CD14-positive monocyte (primary cell): ENCODE measurements at regions not wholly inside any gene's neighbourhood (a gene's known extent, or its start where the extent isn't known, plus 50 kb on each side); places are given as distances from the start of the nearest gene placed in this dataset.
"Not testable (repeated sequence)": the region's sequence is repeated elsewhere in the genome, so short reads cannot be mapped to it uniquely, and the experiment has no call there.

Experiments used
- DNase-seq, 3 donors: peaks; one replicate each; pipeline ENCODE4 v3.0.0-alpha.2; 2011 to 2022
- H2AFZ ChIP-seq: 2 replicates; pipeline ENCODE4 v1.6.0; 2012; ENCODE audit warnings: mild to moderate bottlenecking, low read depth, low read length, inconsistent platforms; ENCODE audit not compliant: insufficient read depth, poor library complexity, severe bottlenecking
- H3K27ac ChIP-seq, 2 donors: 1 replicate in 1 of 2; 2 replicates in 1 of 2; pipeline ENCODE4 v1.5.1; 2012 to 2013; ENCODE audit warnings: low read length in 2 of 2, control low read depth in 1 of 2, inconsistent platforms in 1 of 2, low read depth in 1 of 2, mild to moderate bottlenecking in 1 of 2
- H3K27me3 ChIP-seq, 2 donors: one replicate each; pipeline versions ENCODE4 v1.6.0 to v1.6.1; 2011 to 2013; ENCODE audit warnings: low read length in 2 of 2; ENCODE audit not compliant: control insufficient read depth in 2 of 2, insufficient read depth in 2 of 2
- H3K36me3 ChIP-seq, 2 donors: replicated peaks in 1 of 2; 1 replicate in 1 of 2; 2 replicates in 1 of 2; pipeline versions ENCODE4 v1.5.1 to v1.6.1; 2012 to 2013; ENCODE audit warnings: low read length in 2 of 2, control low read depth in 1 of 2, inconsistent platforms in 1 of 2, mild to moderate bottlenecking in 1 of 2; ENCODE audit not compliant: insufficient read depth in 2 of 2, control insufficient read depth in 1 of 2
- H3K4me1 ChIP-seq, 2 donors: 1 replicate in 1 of 2; 2 replicates in 1 of 2; pipeline versions ENCODE4 v1.5.1 to v1.6.1; 2012 to 2013; ENCODE audit warnings: low read length in 2 of 2, control low read depth in 1 of 2, inconsistent platforms in 1 of 2, mild to moderate bottlenecking in 1 of 2, moderate library complexity in 1 of 2; ENCODE audit not compliant: insufficient read depth in 2 of 2, control insufficient read depth in 1 of 2
- H3K4me2 ChIP-seq: replicated peaks from 2 replicates; pipeline ENCODE3; 2012; ENCODE audit warnings: low read length, moderate library complexity, mild to moderate bottlenecking; ENCODE audit not compliant: poor library complexity, severe bottlenecking; ENCODE audit errors: extremely low read depth
- H3K4me3 ChIP-seq, 3 experiments: fragments of 200-600 bp in 1 of 3; sonication (generic) in 1 of 3; replicated peaks in 1 of 3; 1 replicate in 2 of 3; 2 replicates in 1 of 3; pipeline ENCODE4 v1.5.1; 2011 to 2013; ENCODE audit warnings: low read length in 3 of 3, mild to moderate bottlenecking in 3 of 3, control low read depth in 2 of 3, low read depth in 2 of 3, inconsistent platforms in 1 of 3, moderate library complexity in 1 of 3
- H3K79me2 ChIP-seq: 2 replicates; pipeline ENCODE4 v1.6.0; 2012; ENCODE audit warnings: mild to moderate bottlenecking, control low read depth, inconsistent platforms, low read length, moderate library complexity; ENCODE audit not compliant: insufficient read depth
- H3K9ac ChIP-seq: 2 replicates; pipeline ENCODE4 v1.6.0; 2017; ENCODE audit warnings: low read length, mild to moderate bottlenecking; ENCODE audit not compliant: insufficient read depth, poor library complexity, severe bottlenecking
- H3K9me3 ChIP-seq, 2 donors: replicated peaks in 1 of 2; 1 replicate in 1 of 2; 2 replicates in 1 of 2; pipeline versions ENCODE4 v1.5.1 to v1.6.1; 2012 to 2013; ENCODE audit warnings: low read length in 2 of 2, control low read depth in 1 of 2; ENCODE audit not compliant: control insufficient read depth in 1 of 2, insufficient read depth in 1 of 2
- H4K20me1 ChIP-seq: 2 replicates; pipeline ENCODE4 v1.6.0; 2012; ENCODE audit warnings: mild to moderate bottlenecking, low read length, control low read depth, moderate library complexity; ENCODE audit not compliant: insufficient read depth
- H3K27ac Mint-ChIP-seq, 7 donors: one replicate each; pipeline ENCODE4 v1.8.0; 2020; ENCODE audit warnings: mild to moderate bottlenecking in 7 of 7, mixed read lengths in 7 of 7, moderate library complexity in 6 of 7, inconsistent platforms in 2 of 7
- H3K27me3 Mint-ChIP-seq, 3 donors: one replicate each; pipeline ENCODE4 v1.8.0; 2021 to 2022; ENCODE audit warnings: low read depth in 3 of 3, mild to moderate bottlenecking in 3 of 3, mixed read lengths in 3 of 3, moderate library complexity in 3 of 3, inconsistent platforms in 1 of 3
- H3K36me3 Mint-ChIP-seq, 2 donors: one replicate each; pipeline ENCODE4 v1.8.0; 2020; ENCODE audit warnings: mixed read lengths in 2 of 2, inconsistent platforms in 1 of 2, mild to moderate bottlenecking in 1 of 2
- H3K4me1 Mint-ChIP-seq: one replicate; pipeline ENCODE4 v1.8.0; 2020; ENCODE audit warnings: mild to moderate bottlenecking, mixed read lengths
- H3K4me3 Mint-ChIP-seq, 2 donors: one replicate each; pipeline ENCODE4 v1.8.0; 2020; ENCODE audit warnings: mild to moderate bottlenecking in 2 of 2, mixed read lengths in 2 of 2, moderate library complexity in 1 of 2
- H3K9me3 Mint-ChIP-seq, 7 donors: one replicate each; pipeline ENCODE4 v1.8.0; 2020 to 2022; ENCODE audit warnings: mixed read lengths in 7 of 7, mild to moderate bottlenecking in 6 of 7, moderate library complexity in 6 of 7, inconsistent platforms in 2 of 7
- WGBS: methylation state at CpG from one replicate; pipeline ENCODE4 v1.1.5; 2013; ENCODE audit warnings: missing lambda C conversion rate; ENCODE audit not compliant: insufficient coverage; 5-methylcytosine and 5-hydroxymethylcytosine counted together
- intact Hi-C, 2 donors: fragments of 100-400 bp; cut with micrococcal nuclease; formaldehyde crosslinking; loops; one replicate each; pipeline versions ENCODE4 v1.15.0 to v1.15.1; 2023
- TF ChIP-seq, protein P1 (sequence below): fragments of 200-600 bp; IDR thresholded peaks from one replicate; pipeline ENCODE4 v1.8.0; 2022; ENCODE audit warnings: antibody characterized with exemption, mild to moderate bottlenecking

DNA sequence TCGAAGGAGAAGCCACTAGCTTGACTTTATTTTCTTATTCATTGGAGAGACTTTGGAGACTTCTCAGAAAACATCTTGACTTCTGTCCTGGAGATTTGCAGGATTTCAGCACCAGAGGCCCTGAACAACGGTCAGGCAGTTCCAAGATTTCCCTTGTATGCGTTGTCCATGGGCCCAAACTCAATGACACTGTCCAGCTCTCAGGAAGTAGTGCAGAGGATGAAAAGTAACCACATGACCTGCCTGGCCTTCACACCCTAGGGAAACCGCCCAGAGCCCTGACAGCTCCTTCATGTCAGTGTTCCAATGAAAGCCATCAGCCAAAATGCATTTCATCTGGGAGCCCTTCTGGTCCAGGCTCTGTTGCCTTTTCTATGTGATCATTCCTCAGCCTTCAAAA is 214.1 kb downstream of the BLID start:
- 93% methylated on average over 4 of the region's 4 CpGs for WGBS
- H3K36me3 Mint-ChIP-seq: peaks cover 3% of the 10 kb centered on the region in 2 donors

DNA sequence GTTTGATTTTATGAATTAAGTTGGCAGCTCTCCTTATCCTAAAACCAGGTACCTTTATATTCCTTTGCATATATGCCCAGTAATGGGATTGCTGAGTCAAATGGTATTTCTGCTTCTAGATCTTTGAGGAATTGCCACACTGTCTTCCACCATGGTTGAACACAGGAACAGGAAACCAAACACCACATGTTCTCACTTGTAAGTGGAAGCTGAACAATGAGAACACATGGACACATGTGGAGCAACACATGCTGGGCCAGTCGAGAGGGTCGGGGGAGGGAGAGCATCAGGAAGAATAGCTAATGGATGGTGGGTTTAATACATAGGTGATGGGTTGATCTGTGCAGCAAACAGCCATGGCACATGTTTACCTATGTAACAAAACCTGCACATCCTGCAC is 214.6 kb downstream of the BLID start:
- H2AFZ ChIP-seq, H3K36me3 Mint-ChIP-seq, H3K9me3 Mint-ChIP-seq, H3K9me3 ChIP-seq, intact Hi-C loops, H3K27me3 ChIP-seq, H3K4me3 ChIP-seq, H3K36me3 ChIP-seq, H3K79me2 ChIP-seq, H4K20me1 ChIP-seq, H3K4me2 ChIP-seq, H3K9ac ChIP-seq, H3K4me3 Mint-ChIP-seq: not testable (repeated sequence)
- Histone ChIP-seq H3K27ac (peak overlapping the region in 1 of 2 donors; percentile 5), H3K4me1 (peaks cover 59 to 61% of the 10 kb centered on the region in 2 donors)
- DNase-seq: peak in 1 of 3 donors; percentile 34
- Mint-ChIP-seq H3K27me3 (peaks cover 0 to 12% (median 5%) of the 10 kb centered on the region in 3 donors), H3K4me1 (peaks cover 61% of the 10 kb centered on the region), H3K27ac (peak overlapping the region in 4 of 7 donors; percentile 39 to 88 (median 64))
- 0% methylated on average over 2 of the region's 2 CpGs for WGBS

More for the DNA sequence above, 214.1 kb downstream of the BLID start:
- Histone ChIP-seq H3K9ac (no peak overlapping the region), H3K27ac (no peak overlapping the region), H3K9me3 (no peaks in the 10 kb centered on the region), H3K4me3 (no peak overlapping the region), H3K36me3 (no peaks in the 10 kb centered on the region), H3K27me3 (no peaks in the 10 kb centered on the region), H3K79me2 (no peaks in the 10 kb centered on the region), H2AFZ (no peak overlapping the region), H3K4me1 (peaks cover 61% of the 10 kb centered on the region in 2 donors), H4K20me1 (no peaks in the 10 kb centered on the region), H3K4me2 (no peak overlapping the region)
- Mint-ChIP-seq H3K27me3 (peaks cover 0 to 11% (median 3%) of the 10 kb centered on the region in 3 donors), H3K9me3 (peaks cover 3 to 8% (median 4%) of the 10 kb centered on the region in 7 donors), H3K27ac (peak overlapping the region in 1 of 7 donors; percentile 88), H3K4me1 (peaks cover 60% of the 10 kb centered on the region), H3K4me3 (no peak overlapping the region)
- no peak for DNase-seq
- intact Hi-C loops: no loop called here
- TF ChIP-seq, protein P1, sequence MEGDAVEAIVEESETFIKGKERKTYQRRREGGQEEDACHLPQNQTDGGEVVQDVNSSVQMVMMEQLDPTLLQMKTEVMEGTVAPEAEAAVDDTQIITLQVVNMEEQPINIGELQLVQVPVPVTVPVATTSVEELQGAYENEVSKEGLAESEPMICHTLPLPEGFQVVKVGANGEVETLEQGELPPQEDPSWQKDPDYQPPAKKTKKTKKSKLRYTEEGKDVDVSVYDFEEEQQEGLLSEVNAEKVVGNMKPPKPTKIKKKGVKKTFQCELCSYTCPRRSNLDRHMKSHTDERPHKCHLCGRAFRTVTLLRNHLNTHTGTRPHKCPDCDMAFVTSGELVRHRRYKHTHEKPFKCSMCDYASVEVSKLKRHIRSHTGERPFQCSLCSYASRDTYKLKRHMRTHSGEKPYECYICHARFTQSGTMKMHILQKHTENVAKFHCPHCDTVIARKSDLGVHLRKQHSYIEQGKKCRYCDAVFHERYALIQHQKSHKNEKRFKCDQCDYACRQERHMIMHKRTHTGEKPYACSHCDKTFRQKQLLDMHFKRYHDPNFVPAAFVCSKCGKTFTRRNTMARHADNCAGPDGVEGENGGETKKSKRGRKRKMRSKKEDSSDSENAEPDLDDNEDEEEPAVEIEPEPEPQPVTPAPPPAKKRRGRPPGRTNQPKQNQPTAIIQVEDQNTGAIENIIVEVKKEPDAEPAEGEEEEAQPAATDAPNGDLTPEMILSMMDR: no peak
